HG03159 (cell line): ENCODE measurements at regions not wholly inside any gene's neighbourhood (a gene's known extent, or its start where the extent isn't known, plus 50 kb on each side); places are given as distances from the start of the nearest gene placed in this dataset.
"Not testable (repeated sequence)": the region's sequence is repeated elsewhere in the genome, so short reads cannot be mapped to it uniquely, and the experiment has no call there.

Source experiments
- ATAC-seq: cut with Tn5 transposase; IDR thresholded peaks from one replicate; pipeline ENCODE4 v1.9.1; 2021; ENCODE audit warnings: mild to moderate bottlenecking, moderate library complexity; ENCODE audit not compliant: unreplicated experiment

DNA sequence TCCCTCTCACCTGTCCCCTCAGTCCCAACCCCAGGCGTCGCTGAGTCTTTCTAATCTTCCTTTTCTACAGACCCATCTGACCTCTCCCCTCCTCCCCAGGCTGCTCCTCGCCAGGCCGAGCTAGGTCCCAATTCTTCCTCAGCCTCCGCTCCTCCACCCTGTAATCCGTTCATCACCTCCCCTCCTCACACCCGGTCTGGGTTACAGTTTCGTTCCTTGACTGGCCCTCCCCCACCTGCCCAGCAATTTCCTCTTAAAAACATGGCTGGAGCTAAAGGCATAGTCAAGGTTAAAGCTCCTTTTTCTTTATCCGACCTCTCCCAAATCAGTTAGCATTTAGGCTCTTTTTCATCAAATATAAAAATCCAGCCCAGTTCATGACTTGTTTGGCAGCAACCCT lies 262.0 kb downstream of the SMARCA2 start:
- not testable (repeated sequence) for ATAC-seq

DNA sequence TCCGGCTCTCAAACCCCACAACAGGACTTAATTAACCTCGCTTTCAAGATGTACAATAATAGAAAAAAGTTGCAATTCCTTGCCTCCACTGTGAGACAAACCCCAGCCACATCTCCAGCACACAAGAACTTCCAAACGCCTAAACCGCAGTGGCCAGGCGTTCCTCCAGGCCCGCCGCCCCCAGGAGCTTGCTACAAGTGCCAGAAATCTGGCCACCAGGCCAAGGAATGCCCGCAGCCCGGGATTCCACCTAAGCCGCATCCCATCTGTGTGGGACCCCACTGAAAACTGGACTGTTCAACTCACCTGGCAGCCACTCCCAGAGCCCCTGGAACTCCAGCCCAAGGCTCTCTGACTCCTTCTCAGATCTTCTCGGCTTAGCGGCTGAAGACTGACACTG lies 262.5 kb downstream of the SMARCA2 start:
- ATAC-seq, result not testable (repeated sequence)

DNA sequence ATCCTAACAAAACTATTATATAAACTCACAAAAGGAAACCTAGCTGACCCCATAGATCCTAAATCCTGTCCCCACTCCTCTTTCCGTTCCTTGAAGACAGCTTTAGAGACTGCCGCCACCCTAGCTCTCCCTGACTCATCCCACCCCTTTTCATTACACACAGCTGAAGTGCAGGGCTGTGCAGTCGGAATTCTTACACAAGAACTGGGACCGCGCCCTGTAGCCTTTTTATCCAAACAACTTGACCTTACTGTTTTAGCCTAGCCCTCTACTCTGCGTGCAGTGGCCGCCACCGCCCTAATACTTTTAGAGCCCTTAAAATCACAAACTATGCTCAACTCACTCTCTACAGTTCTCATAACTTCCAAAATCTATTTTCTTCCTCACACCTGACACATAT lies 264.0 kb downstream of the SMARCA2 start:
- not testable (repeated sequence) for ATAC-seq

DNA sequence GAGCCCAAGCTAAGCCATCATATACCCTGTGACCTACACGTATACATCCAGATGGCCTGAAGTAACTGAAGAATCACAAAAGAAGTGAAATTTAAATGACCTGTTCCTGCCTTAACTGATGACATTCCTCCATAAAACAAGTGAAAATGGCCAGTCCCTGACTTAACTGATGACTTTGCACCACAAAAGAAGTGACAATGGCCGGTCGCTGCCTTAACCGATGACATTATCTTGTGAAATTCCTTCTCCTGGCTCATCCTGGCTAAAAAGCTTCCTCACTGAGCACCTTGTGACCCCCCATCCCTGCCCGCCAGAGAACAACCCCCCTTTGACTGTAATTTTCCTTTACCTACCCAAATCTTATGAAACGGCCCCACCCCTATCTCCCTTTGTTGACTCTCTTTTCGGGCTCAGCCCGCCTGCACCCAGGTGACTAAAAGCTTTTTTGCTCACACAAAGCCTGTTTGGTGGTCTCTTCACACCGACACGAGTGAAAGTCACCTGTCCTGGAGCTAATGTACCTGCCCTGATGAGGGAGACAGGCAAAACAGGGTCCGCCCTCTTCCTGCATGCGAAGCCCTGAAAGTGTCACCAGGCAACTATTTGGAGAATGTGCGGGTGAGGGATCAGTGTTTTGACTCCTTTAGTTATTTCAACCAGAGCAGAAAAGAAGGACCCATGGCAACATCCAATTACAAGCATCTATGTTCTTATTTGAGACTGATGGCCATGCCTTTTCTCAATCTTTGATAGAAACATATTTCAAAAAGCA lies 266.1 kb downstream of the SMARCA2 start:
- ATAC-seq, result no peak

DNA sequence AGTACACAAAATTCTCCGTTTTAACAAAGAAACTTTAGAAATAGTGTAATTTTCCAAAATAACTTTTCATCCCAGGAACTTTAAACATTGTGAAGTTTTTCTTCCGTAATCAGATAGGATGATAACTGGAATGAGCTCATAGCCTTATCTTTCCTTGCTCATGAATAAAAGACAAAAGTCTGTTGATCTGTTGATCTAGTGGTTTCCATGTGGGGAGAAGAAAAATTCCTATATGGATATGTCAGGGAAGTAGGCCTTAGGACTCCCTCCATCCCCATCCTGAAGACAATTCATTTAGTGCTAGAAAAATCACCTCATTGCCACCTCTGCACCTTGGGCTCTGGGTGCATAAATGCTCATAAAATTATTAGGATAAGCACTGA lies 266.6 kb downstream of the SMARCA2 start:
- ATAC-seq, result no peak

DNA sequence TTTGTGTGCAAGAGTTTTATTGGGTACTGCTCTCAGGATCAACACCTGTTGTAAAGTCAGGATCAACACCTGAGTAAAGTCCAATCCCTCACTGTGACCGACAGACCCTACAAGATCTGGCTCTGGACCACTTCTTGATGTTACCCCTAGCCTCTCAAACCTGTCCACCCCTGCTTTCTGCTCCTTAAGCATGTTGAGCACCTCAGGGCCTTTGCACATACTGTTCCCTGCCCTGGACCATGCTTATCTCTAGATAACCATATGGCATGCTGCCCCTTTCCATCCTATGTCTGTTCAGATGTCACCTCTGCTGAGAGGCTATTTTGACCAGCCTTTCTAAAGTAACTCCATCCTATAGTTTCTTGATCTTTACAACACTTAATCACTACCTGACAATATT lies 269.6 kb downstream of the SMARCA2 start:
- ATAC-seq, result no peak

DNA sequence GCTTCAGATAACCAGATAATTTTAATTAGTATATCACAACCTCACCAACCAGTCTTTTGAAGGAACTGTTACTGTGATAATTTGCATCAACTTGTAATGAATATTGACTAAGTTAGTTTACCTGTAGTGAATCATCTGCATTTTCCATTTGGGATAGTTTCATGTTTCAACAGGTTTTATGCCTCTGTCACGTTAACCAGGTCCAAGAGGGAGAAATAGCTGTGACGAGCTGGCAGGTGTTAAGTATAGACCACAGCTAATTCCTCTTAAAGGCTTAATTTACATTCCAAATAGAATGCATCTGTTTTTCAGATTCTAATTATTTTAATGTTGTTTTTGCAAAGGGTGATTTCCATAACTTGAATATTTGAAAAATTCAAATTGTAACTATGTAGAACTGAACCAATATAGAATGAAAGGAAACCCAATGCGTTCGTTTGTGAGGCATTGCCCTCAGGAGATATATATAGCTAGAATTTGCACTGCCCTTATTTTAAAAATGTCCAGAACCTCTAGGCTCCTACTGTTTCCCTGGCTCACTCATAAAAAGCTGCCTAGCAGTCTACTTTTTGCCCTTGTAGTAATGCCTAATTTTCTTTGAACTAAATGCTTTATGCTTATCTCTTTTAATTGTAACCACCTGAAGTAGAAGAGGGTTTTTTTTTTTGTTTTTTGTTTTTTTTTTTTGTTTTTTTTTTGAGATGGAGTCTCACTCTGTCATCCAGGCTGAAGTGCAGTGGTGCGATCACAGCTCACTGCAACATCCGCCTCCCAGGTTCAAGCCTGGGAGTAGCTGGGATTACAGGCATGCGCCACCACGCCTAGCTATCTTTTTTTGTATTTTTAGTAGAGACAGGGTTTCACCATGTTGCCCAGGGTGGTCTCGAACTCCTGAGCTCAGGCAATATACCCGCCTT lies 270.5 kb downstream of the SMARCA2 start:
- no peak for ATAC-seq

DNA sequence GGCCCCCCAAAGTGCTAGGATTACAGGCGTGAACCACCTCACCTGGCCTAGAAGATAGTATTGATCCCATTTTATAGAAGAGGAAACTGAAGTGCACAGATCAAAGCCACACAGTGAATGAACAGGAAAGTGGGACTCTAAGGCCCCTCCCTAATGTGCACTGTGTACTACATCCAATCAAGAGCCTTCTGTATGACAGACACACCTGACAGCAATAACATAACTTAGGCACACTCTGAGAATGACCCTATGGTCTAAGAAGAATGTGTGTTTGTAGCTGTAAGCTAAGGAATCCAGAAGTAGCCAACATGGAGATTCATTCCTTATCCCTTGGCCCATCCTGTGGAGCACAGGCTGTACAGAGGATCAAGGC lies 271.2 kb downstream of the SMARCA2 start:
- no peak for ATAC-seq

DNA sequence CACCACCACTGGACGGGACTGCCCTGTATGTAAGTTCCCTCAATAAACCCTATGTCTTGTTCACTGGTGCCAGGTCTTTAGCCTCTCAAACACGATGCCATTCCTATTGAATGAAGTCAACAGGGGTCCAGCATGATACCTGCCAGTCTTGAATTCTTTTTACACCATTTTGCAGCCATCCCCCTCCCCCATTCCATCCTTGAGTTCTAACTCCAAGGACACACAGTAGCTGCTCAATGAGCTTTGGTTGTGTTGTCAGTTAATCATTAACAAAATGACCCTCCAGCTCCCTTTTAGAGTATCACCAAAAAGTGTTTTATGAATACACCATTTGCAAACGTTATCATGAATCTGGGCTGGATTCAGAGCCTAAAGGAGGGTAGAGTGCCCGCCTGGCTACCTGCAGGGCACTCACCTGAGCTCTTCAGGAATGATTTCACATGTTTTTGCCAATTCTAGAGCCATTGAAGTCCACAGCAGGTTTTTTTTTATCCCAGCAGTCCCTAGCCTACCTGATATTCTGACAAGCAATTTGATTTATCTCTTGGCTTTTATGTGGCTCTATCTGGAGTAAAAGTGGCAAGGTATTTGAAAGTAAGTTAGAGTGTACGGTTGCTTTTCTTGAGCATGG lies 271.8 kb downstream of the SMARCA2 start:
- no peak for ATAC-seq

DNA sequence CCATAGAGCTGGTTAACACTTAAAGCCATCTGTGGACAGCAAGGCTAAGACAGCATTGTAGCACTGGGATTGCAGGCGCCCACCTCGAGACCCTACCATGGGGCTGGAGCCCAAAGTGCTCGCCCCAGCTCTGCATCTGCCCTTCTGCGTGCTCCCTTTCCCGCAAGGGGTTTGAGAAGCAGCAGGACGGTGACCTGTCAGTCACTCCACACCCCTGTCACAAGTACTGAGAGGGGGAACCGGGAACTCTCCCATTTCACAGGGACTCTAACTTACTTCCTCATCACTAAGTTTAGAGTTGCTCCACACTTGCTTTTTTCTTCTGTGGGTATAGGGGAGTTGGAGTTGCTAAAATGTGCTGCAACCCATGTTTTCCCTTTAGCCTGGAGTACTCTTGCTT lies 273.2 kb downstream of the SMARCA2 start:
- ATAC-seq, result no peak

DNA sequence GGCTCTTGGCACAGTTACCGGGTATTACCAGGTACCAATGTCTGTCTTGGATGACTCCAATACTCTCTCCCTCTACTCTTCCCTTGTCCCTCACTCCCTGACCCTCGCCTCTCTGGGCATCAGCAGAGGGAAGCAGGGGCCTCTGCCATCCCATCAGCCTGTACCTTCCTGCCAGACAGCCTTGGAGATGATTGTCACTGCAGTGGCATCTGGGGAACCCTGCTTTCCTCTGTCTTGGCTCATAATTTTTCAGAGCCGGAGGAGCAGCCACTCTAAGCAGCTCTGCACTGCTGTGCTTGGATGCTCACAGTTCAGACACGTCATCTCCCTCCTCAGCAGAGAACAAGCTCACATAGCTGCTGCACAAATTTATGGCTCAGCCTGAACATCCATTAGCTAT lies 274.1 kb downstream of the SMARCA2 start:
- no peak for ATAC-seq

DNA sequence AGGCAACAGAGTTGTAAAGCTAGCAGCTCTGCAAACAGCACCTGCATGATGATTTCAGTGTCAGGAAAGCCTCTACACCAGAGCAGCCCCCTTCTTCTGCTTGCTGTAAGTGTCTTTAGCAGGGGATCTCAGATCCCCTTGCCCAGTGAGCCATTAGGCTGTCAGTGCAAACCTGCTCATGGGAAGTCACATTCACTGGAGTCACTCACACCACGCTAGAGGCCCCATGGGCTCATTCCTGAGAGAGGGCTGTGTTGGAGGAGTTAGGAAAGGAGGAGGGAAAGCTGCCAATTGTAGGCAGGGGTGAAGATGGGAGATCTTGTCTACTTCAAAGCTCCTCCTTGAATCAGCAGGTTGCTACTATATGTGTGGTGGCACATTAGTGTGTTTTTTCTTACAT lies 275.2 kb downstream of the SMARCA2 start:
- no peak for ATAC-seq

DNA sequence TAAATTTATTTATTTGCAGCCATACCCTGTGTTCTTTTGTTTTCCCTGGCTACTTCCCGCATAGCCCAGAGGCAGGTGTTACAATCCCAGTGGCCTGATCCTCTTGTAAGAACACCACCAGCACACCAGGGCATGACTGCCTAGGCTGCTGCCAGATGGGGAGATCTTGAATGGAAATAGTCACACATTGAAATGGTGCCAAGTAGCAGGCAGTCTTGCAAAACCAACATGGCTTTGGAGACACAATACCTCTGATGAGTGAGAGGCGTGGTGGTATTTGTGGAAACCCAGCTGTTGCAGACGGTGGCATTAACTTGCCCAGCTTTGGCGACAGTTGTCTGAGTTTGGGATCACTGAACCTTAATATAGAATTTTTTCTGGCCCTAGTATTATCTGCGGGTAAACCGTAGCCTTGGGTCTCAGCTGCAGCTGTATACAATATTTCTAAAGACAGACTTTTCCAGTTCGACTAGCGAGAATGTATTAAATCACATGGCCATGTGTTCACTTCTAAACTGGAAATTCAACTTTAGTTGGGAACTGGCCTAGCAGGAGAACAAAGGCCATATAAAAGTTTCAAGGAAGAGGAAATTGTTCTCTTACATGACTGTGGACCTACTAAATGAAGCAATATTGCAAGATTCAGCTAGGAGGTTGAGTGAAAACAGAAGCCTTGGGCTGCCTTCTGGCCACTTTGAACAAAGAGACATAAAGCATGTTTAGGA lies 277.0 kb downstream of the SMARCA2 start:
- no peak for ATAC-seq

DNA sequence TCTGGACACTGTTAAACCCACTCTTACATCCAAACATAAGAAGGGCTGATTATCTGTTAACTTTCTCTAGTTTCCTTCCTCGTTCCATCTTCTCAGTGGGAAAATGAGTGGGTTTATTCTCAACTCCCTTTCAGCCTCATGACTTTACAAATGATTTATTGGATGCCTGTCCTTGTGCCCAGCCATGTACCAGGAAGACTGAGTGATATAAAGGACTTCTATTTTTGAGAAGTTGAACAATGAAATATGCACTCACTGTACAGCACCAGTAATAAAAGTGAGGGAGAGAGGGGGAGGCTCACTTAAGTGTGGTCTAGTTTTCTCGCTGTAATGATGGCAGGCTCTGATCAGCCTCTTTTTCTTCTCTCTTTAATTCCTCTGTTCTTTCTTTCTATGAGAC lies 277.6 kb downstream of the SMARCA2 start:
- ATAC-seq, result no peak

DNA sequence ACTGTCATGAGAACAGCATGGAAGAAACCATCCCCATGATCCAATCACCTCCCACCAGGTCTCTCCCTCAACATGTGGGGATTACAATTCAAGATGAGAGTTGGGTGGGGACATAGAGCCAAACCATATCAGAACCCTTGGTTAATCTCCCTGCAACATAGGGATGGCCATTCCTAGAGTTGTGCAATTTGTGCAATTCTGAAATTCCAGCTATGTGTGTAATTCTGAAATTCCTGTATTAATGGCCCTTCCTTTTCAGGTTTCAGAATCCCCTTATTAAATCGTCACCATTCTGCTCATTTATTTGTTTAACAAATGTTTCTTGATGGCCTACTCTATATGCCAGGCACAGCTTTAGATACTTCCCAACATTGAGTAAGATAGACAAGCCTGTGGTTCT lies 282.6 kb downstream of the SMARCA2 start:
- ATAC-seq, result no peak

DNA sequence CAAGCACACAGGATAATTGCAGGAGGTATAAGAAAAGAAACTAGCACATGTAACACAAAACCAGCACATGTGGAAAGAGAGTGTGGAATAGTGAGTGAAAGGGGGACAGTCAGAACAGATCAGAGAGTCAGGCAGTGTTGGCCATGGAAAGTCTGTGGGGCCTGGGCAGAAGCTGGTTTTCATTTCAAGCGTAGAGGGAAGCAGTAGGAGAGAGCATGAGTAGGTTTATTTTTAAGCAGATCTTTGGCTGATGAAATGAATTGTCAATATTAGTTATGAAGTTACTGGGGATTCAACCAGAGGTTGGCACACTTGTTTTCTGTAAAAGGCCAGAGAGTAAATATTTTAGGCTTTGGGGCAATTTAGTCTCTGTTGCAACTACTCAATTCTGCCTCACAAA lies 283.1 kb downstream of the SMARCA2 start:
- no peak for ATAC-seq

DNA sequence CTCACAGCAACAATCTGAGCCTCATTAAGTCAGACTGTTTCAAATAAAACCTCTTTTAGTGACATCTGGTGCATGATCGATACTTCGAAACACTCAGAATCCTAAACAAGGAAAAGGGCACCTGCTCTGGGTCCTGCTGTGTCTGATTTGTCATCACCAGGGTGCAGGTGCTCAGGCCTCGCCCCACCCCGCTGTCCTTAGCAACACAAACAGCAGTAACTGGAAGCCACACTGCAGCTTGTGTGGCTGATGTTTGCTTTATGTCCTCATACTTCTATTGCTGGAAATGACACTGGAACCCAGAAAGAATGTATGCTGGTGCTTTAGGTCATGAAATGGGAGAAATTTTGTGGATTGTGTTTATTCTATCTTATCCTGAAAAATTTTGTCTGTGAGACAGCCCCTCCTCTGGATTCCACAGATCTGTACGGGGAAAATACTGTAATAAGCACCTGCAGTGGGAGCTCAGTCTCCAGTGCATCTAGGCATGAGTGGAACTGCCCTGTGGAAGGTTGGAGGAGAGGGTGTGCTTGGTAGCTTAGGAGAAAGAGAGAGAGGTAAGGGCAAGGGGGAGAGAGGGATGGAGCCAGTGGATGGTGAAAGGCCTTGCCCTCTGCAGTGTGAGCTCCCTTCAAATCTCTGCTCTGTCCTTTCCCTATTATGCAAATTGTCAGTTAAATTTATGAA lies 284.2 kb downstream of the SMARCA2 start:
- ATAC-seq, result no peak

DNA sequence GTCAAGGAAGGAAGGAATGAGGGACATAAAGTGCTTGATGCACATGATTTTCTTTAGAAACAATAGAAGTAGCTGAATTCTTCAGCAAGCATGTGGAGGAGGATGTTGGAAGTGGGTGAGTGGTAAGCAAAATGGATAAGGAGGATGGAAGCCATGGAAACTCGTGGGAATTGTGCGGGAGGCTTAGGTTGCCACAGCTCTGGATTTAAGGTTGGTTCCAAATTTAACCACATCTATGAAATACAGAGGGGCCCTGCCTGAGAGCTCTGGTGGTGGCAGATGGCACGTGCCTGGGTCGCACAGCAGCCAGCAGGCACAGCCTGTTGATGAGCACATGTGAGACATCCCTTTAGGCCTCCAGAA lies 284.7 kb downstream of the SMARCA2 start:
- no peak for ATAC-seq

DNA sequence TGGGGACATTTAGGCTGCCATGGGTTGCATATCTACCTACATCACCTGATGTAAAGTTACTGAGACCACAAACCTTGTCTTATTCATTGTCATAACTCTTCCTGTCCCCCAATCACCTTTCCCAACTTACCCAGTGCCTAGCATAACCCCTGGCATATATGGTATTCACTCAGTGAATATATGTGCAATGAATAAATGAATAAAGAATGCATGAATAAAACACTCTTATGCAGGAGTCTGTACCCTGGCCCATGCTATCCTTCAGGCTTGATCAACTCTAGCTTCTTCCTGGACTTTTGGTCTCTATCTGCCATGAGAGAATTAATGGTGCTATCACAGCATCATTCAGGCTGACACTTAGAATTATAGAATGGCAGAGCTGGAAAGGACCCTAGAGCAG lies 285.2 kb downstream of the SMARCA2 start:
- ATAC-seq, result no peak

DNA sequence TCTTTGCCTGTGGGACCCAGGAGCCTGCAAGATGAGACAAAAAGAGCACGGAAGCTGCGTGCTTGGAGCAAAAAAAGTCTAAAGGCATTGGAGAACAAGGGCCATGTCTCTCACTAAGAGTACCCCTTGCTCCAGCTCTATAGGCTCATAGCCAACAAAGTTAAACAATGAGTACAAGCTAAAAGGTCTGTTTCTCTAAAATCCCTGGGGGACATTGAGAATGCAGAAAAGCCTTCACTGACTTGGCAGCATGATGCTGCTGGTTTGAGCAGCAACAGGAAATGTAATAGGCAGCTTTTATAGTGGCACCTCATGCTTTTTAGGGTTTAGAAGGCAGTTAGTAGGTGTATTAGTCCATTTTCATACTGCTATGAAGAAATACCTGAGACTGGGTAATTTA lies 287.5 kb downstream of the SMARCA2 start:
- ATAC-seq, result no peak

DNA sequence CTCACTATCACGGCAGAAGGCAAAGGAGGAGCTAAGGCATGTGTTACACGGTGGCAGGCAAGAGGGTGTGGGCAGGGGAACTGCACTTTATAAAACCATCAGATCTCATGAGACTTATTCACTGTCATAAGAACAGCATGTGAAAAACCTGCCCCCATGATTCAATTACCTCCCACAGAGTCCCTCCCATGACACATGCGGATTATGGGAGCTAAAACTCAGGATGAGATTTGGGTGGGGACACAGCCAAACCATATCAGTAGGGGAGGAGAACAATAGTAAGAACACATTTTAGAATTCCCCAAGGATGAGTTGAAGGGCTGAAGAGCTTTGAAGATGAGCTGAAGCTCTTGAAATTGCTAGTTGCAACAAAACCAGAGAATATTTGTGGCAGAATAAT lies 287.9 kb downstream of the SMARCA2 start:
- ATAC-seq, result no peak
